ENCODE measurements at regions not wholly inside any gene's neighbourhood (a gene's known extent, or its start where the extent isn't known, plus 50 kb on each side); places are given as distances from the start of the nearest gene placed in this dataset.

DNA sequence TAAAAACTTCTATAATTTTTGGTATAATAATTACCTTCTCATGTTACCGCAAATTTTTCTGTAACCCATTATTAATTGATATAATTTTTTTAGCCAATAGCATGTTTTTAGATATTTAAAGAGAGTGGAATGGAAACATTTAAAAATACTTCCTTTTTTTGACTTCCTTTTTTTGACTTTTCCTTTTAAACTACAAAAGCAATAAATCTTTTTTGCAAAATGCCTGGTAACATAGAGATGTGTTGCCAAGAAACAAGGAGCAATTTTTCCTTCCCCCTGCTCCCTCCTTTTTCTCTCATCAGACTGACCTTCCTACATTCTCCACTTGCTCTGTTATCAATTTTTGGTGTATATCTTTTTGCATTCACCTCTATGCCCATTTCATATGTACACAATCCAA lies 666.2 kb downstream of the ADGRL2 start:
- H3K27me3 Mint-ChIP-seq (ENCODE audit: low read depth) = no peaks in the 10 kb centered on the region
- peaks cover 6% of the 10 kb centered on the region; the same call in 1 of the 2 replicates for H3K4me1 Mint-ChIP-seq
- TF ChIP-seq AFF4 (CRISPR knock-in tag; IDR thresholded peaks at IDR 0.05; ENCODE audit: borderline replicate concordance) (no peak), ZNF423 (CRISPR knock-in tag; IDR thresholded peaks at IDR 0.05) (no peak), ZNF512 (CRISPR knock-in tag; IDR thresholded peaks at IDR 0.05; ENCODE audit: borderline replicate concordance) (no peak), NR3C1 (CRISPR knock-in tag; conservative IDR thresholded peaks at IDR 0.05; ENCODE audit: low read depth) (no peak), TP53 (CRISPR knock-in tag; IDR thresholded peaks at IDR 0.05) (no peak)
- POLR2A ChIA-PET = no interaction called here
- no peaks in the 10 kb centered on the region for H3K36me3 Mint-ChIP-seq
- no peak overlapping the region for H3K4me3 Mint-ChIP-seq
- ATAC-seq = no peak
- H3K9me3 Mint-ChIP-seq = no peaks in the 10 kb centered on the region
- H3K27ac Mint-ChIP-seq = no peak overlapping the region
- CTCF ChIA-PET = no interaction called here
- DNase-seq (ENCODE audit: low spot score) = no peak

DNA sequence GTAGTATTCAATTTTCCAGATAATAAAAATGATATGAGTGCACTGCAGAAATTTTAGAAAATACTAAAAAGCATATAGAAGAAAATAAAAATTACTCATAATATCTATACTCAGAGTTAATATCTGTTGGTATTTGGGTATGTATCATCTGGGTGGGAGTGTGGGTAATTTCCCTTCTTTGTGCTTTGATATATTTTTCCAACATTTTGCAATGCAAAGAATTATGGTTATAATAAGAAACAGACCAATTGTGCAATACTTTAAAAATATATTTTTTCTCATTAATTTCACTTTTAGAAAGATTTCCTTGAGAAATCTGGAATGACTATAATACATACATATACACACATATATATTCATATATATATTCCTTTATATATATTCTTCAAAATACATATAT lies 665.7 kb downstream of the ADGRL2 start:
- POLR2A ChIA-PET = no interaction called here
- DNase-seq (ENCODE audit: low spot score) = no peak
- Mint-ChIP-seq H3K9me3 (no peaks in the 10 kb centered on the region), H3K27me3 (ENCODE audit: low read depth) (no peaks in the 10 kb centered on the region), H3K4me3 (no peak overlapping the region), H3K27ac (no peak overlapping the region), H3K4me1 (peaks cover 6% of the 10 kb centered on the region; the same call in 1 of the 2 replicates), H3K36me3 (no peaks in the 10 kb centered on the region)
- ATAC-seq = no peak
- CTCF ChIA-PET = no interaction called here
- TF ChIP-seq, protein P1, sequence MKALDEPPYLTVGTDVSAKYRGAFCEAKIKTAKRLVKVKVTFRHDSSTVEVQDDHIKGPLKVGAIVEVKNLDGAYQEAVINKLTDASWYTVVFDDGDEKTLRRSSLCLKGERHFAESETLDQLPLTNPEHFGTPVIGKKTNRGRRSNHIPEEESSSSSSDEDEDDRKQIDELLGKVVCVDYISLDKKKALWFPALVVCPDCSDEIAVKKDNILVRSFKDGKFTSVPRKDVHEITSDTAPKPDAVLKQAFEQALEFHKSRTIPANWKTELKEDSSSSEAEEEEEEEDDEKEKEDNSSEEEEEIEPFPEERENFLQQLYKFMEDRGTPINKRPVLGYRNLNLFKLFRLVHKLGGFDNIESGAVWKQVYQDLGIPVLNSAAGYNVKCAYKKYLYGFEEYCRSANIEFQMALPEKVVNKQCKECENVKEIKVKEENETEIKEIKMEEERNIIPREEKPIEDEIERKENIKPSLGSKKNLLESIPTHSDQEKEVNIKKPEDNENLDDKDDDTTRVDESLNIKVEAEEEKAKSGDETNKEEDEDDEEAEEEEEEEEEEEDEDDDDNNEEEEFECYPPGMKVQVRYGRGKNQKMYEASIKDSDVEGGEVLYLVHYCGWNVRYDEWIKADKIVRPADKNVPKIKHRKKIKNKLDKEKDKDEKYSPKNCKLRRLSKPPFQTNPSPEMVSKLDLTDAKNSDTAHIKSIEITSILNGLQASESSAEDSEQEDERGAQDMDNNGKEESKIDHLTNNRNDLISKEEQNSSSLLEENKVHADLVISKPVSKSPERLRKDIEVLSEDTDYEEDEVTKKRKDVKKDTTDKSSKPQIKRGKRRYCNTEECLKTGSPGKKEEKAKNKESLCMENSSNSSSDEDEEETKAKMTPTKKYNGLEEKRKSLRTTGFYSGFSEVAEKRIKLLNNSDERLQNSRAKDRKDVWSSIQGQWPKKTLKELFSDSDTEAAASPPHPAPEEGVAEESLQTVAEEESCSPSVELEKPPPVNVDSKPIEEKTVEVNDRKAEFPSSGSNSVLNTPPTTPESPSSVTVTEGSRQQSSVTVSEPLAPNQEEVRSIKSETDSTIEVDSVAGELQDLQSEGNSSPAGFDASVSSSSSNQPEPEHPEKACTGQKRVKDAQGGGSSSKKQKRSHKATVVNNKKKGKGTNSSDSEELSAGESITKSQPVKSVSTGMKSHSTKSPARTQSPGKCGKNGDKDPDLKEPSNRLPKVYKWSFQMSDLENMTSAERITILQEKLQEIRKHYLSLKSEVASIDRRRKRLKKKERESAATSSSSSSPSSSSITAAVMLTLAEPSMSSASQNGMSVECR (CRISPR knock-in tag; IDR thresholded peaks at IDR 0.05; ENCODE audit: borderline replicate concordance) = no peak
- no peak for TF ChIP-seq OVOL2 (CRISPR knock-in tag; IDR thresholded peaks at IDR 0.05; ENCODE audit: borderline replicate concordance)
- TF ChIP-seq SMAD4 (CRISPR knock-in tag; IDR thresholded peaks at IDR 0.05) = no peak
- TF ChIP-seq ZNF425 (CRISPR knock-in tag; conservative IDR thresholded peaks at IDR 0.05) = no peak
- no peak for TF ChIP-seq ZNF121 (CRISPR knock-in tag; IDR thresholded peaks at IDR 0.05)
- TF ChIP-seq, protein P2, sequence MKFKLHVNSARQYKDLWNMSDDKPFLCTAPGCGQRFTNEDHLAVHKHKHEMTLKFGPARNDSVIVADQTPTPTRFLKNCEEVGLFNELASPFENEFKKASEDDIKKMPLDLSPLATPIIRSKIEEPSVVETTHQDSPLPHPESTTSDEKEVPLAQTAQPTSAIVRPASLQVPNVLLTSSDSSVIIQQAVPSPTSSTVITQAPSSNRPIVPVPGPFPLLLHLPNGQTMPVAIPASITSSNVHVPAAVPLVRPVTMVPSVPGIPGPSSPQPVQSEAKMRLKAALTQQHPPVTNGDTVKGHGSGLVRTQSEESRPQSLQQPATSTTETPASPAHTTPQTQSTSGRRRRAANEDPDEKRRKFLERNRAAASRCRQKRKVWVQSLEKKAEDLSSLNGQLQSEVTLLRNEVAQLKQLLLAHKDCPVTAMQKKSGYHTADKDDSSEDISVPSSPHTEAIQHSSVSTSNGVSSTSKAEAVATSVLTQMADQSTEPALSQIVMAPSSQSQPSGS (CRISPR knock-in tag; IDR thresholded peaks at IDR 0.05; ENCODE audit: borderline replicate concordance, low read depth) = no peak
- TF ChIP-seq ETV6 (CRISPR knock-in tag; IDR thresholded peaks at IDR 0.05) = no peak
- TF ChIP-seq ZNF416 (CRISPR knock-in tag; IDR thresholded peaks at IDR 0.05) = no peak
- TF ChIP-seq, protein P3, sequence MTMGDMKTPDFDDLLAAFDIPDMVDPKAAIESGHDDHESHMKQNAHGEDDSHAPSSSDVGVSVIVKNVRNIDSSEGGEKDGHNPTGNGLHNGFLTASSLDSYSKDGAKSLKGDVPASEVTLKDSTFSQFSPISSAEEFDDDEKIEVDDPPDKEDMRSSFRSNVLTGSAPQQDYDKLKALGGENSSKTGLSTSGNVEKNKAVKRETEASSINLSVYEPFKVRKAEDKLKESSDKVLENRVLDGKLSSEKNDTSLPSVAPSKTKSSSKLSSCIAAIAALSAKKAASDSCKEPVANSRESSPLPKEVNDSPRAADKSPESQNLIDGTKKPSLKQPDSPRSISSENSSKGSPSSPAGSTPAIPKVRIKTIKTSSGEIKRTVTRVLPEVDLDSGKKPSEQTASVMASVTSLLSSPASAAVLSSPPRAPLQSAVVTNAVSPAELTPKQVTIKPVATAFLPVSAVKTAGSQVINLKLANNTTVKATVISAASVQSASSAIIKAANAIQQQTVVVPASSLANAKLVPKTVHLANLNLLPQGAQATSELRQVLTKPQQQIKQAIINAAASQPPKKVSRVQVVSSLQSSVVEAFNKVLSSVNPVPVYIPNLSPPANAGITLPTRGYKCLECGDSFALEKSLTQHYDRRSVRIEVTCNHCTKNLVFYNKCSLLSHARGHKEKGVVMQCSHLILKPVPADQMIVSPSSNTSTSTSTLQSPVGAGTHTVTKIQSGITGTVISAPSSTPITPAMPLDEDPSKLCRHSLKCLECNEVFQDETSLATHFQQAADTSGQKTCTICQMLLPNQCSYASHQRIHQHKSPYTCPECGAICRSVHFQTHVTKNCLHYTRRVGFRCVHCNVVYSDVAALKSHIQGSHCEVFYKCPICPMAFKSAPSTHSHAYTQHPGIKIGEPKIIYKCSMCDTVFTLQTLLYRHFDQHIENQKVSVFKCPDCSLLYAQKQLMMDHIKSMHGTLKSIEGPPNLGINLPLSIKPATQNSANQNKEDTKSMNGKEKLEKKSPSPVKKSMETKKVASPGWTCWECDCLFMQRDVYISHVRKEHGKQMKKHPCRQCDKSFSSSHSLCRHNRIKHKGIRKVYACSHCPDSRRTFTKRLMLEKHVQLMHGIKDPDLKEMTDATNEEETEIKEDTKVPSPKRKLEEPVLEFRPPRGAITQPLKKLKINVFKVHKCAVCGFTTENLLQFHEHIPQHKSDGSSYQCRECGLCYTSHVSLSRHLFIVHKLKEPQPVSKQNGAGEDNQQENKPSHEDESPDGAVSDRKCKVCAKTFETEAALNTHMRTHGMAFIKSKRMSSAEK (CRISPR knock-in tag; IDR thresholded peaks at IDR 0.05; ENCODE audit: borderline replicate concordance) = no peak
- no peak for TF ChIP-seq GABPB1 (CRISPR knock-in tag; IDR thresholded peaks at IDR 0.05)
- no peak for TF ChIP-seq NR2C2 (CRISPR knock-in tag; IDR thresholded peaks at IDR 0.05)
- no peak for TF ChIP-seq ATF3 (CRISPR knock-in tag; conservative IDR thresholded peaks at IDR 0.05)
